Lower leg skin (tissue), 4 donors: ENCODE measurements at regions not wholly inside any gene's neighbourhood (a gene's known extent, or its start where the extent isn't known, plus 50 kb on each side); places are given as distances from the start of the nearest gene placed in this dataset.

ENCODE experiments used
- DNase-seq, 2 donors: peaks; one replicate each; pipeline ENCODE4 v3.0.0-alpha.2; 2019; ENCODE audit warnings: low spot score in 2 of 2
- H3K4me3 ChIP-seq: fragments of 200-600 bp; sonication (generic); 2 replicates; pipeline ENCODE4 v1.5.1; 2017; ENCODE audit warnings: mild to moderate bottlenecking, low read depth; ENCODE audit not compliant: poor library complexity, severe bottlenecking
- CTCF ChIP-seq, 3 donors: fragments of 450-650 bp; IDR thresholded peaks; one replicate each; pipeline ENCODE4 v1.5.1; 2016; ENCODE audit warnings: antibody characterized with exemption in 3 of 3, mild to moderate bottlenecking in 3 of 3, moderate library complexity in 2 of 3
- POLR2A ChIP-seq, 2 donors: fragments of 450-650 bp; IDR thresholded peaks; one replicate each; pipeline ENCODE4 v1.6.1; 2016 to 2017; ENCODE audit warnings: antibody characterized with exemption in 2 of 2, mild to moderate bottlenecking in 1 of 2, moderate library complexity in 1 of 2
- WGBS, 2 donors: methylation state at CpG; one replicate each; pipeline ENCODE4 v1.1.5; 2018; 5-methylcytosine and 5-hydroxymethylcytosine counted together
- intact Hi-C: fragments of 100-400 bp; cut with DNase I; formaldehyde crosslinking; loops from one replicate; pipeline ENCODE4 v1.15.0; 2023; ENCODE audit warnings: low total_unique reads

- TF ChIP-seq CTCF (IDR thresholded peaks at IDR 0.05) (no peak), POLR2A (IDR thresholded peaks at IDR 0.05) (no peak)
- WGBS, 2 donors = 73 to 100% methylated on average over 1 to 5 of the region's 5 CpGs
- intact Hi-C loops = no loop called here
- DNase-seq = no peak
- H3K4me3 ChIP-seq = no peak overlapping the region
Measured at GRCh38 chrX:114127005-114127404, 456.9 kb upstream of the HTR2C start.

GRCh38 chrX:114101081-114101480 is 482.8 kb upstream of the HTR2C start:
- DNase-seq = no peak
- H3K4me3 ChIP-seq = no peak overlapping the region
- intact Hi-C loops = no loop called here
- TF ChIP-seq CTCF (IDR thresholded peaks at IDR 0.05) (no peak), POLR2A (IDR thresholded peaks at IDR 0.05) (no peak)
- WGBS, 2 donors = 52 to 79% methylated on average over 3 of the region's 3 CpGs

DNA sequence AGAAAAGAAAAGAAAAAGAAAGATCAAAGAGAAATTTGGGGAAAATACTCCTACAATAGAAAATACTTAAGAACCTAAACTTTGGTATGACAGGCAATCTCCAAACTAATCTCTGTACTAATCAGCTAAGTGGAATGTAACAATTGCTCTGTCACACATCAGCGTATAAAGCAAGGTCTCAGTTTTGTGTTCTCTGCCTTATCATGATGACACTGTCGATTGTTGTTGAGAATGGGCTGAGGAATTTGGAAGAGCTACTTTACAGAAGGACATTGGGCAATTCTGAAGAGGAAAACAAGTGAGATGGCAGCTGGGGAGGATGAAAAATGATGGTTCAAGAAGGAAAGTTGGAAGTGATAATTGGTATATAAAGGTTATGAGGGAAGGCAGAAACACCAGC is 486.0 kb upstream of the HTR2C start:
- 48 to 65% methylated on average over 2 of the region's 2 CpGs for WGBS, 2 donors
- H3K4me3 ChIP-seq = no peak overlapping the region
- DNase-seq = no peak
- intact Hi-C loops = no loop called here
- TF ChIP-seq POLR2A (IDR thresholded peaks at IDR 0.05) = no peak

- H3K4me3 ChIP-seq = no peak overlapping the region
- 27 to 38% methylated on average over 1 of the region's 1 CpG for WGBS, 2 donors
- TF ChIP-seq POLR2A (IDR thresholded peaks at IDR 0.05) (no peak), CTCF (IDR thresholded peaks at IDR 0.05) (no peak)
- DNase-seq = no peak
- intact Hi-C loops = no loop called here
Measured at GRCh38 chrX:114097427-114097826, 486.5 kb upstream of the HTR2C start.

GRCh38 chrX:114095789-114096188 is 488.1 kb upstream of the HTR2C start:
- 75 to 85% methylated on average over 3 of the region's 3 CpGs for WGBS, 2 donors
- no peak for DNase-seq
- intact Hi-C loops = no loop called here
- H3K4me3 ChIP-seq = no peak overlapping the region
- TF ChIP-seq POLR2A (IDR thresholded peaks at IDR 0.05) (no peak), CTCF (IDR thresholded peaks at IDR 0.05) (no peak)

- DNase-seq = no peak
- intact Hi-C loops = no loop called here
- H3K4me3 ChIP-seq = no peak overlapping the region
- WGBS, 2 donors = 85 to 89% methylated on average over 1 of the region's 1 CpG
- TF ChIP-seq CTCF (IDR thresholded peaks at IDR 0.05) (no peak), POLR2A (IDR thresholded peaks at IDR 0.05) (no peak)
Measured at GRCh38 chrX:114087543-114087942, 496.3 kb upstream of the HTR2C start.
